Ishikawa (cell line): ENCODE measurements at regions not wholly inside any gene's neighbourhood (a gene's known extent, or its start where the extent isn't known, plus 50 kb on each side); places are given as distances from the start of the nearest gene placed in this dataset.

Experiments used
- CEBPB ChIP-seq: IDR thresholded peaks from 2 replicates; pipeline ENCODE4 v1.6.1; 2012
- CREB1 ChIP-seq: IDR thresholded peaks from 2 replicates; pipeline ENCODE4 v1.6.1; 2012; ENCODE audit warnings: low read depth
- EGR1 ChIP-seq: IDR thresholded peaks from 2 replicates; pipeline ENCODE4 v1.6.1; 2012
- EP300 ChIP-seq: IDR thresholded peaks from 2 replicates; pipeline ENCODE4 v1.6.1; 2012; ENCODE audit warnings: borderline replicate concordance
- FOXM1 ChIP-seq: IDR thresholded peaks from 2 replicates; pipeline ENCODE4 v1.6.1; 2012; ENCODE audit warnings: low read depth, borderline replicate concordance
- MAX ChIP-seq: IDR thresholded peaks from 2 replicates; pipeline ENCODE4 v1.6.1; 2012
- NFIC ChIP-seq: IDR thresholded peaks from 2 replicates; pipeline ENCODE4 v1.6.1; 2012
- RAD21 ChIP-seq: IDR thresholded peaks from 2 replicates; pipeline ENCODE4 v1.6.1; 2012; ENCODE audit warnings: low read depth
- REST ChIP-seq: IDR thresholded peaks from 2 replicates; pipeline ENCODE4 v1.6.1; 2012; ENCODE audit warnings: low read depth, mild to moderate bottlenecking
- TAF1 ChIP-seq: IDR thresholded peaks from 2 replicates; pipeline ENCODE4 v1.6.1; 2012; ENCODE audit warnings: low read depth, mild to moderate bottlenecking
- TCF12 ChIP-seq: IDR thresholded peaks from 2 replicates; pipeline ENCODE4 v1.6.1; 2012; ENCODE audit warnings: low read depth
- TEAD4 ChIP-seq: IDR thresholded peaks from 2 replicates; pipeline ENCODE4 v1.6.1; 2012
- USF1 ChIP-seq: IDR thresholded peaks from 2 replicates; pipeline ENCODE4 v1.6.1; 2012
- YY1 ChIP-seq: IDR thresholded peaks from 2 replicates; pipeline ENCODE4 v1.6.1; 2012; ENCODE audit warnings: low read depth
- ZBTB7A ChIP-seq: IDR thresholded peaks from 2 replicates; pipeline ENCODE4 v1.6.1; 2012; ENCODE audit warnings: low read depth

- no peak for TF ChIP-seq YY1
- no peak for TF ChIP-seq CREB1
- no peak for TF ChIP-seq NFIC
- no peak for TF ChIP-seq REST
- TF ChIP-seq FOXM1 = no peak
- no peak for TF ChIP-seq RAD21
- TF ChIP-seq ZBTB7A = no peak
- no peak for TF ChIP-seq TAF1
- no peak for TF ChIP-seq USF1
- no peak for TF ChIP-seq TEAD4
- TF ChIP-seq MAX = no peak
- TF ChIP-seq CEBPB = no peak
- TF ChIP-seq EGR1 = no peak
- TF ChIP-seq TCF12 = no peak
- no peak for TF ChIP-seq EP300
These were observed 352.9 kb downstream of the TXNL1 start for GRCh38 chr18:56285387-56286065.

GRCh38 chr18:56284319-56284718 is 354.1 kb downstream of the TXNL1 start:
- TF ChIP-seq RAD21 (no peak), TAF1 (no peak), EGR1 (no peak), YY1 (no peak), CEBPB (no peak), ZBTB7A (no peak), REST (no peak), MAX (no peak), TCF12 (no peak), EP300 (no peak), NFIC (no peak), USF1 (no peak), CREB1 (no peak), TEAD4 (no peak), FOXM1 (no peak)

GRCh38 chr18:56283316-56283715 is 355.1 kb downstream of the TXNL1 start:
- no peak for TF ChIP-seq CEBPB
- no peak for TF ChIP-seq TCF12
- no peak for TF ChIP-seq NFIC
- TF ChIP-seq TAF1 = no peak
- no peak for TF ChIP-seq EP300
- TF ChIP-seq USF1 = no peak
- no peak for TF ChIP-seq RAD21
- TF ChIP-seq EGR1 = no peak
- TF ChIP-seq ZBTB7A = no peak

- no peak for TF ChIP-seq RAD21
- no peak for TF ChIP-seq TAF1
- no peak for TF ChIP-seq EGR1
- TF ChIP-seq MAX = no peak
- no peak for TF ChIP-seq FOXM1
- TF ChIP-seq REST = no peak
- TF ChIP-seq CREB1 = no peak
- TF ChIP-seq TEAD4 = no peak
- no peak for TF ChIP-seq TCF12
These were observed 355.9 kb downstream of the TXNL1 start for GRCh38 chr18:56282234-56283104.
